ENCODE measurements at regions not wholly inside any gene's neighbourhood (a gene's known extent, or its start where the extent isn't known, plus 50 kb on each side); places are given as distances from the start of the nearest gene placed in this dataset.

DNA sequence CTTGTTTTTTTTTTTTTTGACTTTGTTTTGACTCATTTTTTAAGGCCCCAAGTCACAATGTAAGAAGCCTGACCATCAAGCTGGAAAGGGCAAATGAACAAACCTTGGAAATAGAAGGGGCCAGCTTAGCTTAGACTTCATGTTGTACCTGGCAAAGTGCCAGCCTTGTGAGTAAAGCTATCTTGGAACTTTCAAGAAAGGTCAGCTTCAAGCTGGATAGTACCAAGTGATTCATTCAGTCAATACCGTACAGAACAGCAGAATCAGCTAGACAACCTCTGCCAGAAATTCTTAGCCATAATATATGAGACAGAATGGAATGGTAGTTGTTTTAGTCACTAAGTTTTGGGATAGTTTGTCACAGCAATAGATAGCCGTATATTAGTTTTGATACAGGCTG is 1492.2 kb upstream of the TENM3 start:
- intact Hi-C loops (cut with micrococcal nuclease; ENCODE audit: unreplicated experiment): no loop called here
- ChIA-PET POLR2A (ENCODE audit: low non-redundant PET) (no interaction called here), CTCF (no interaction called here)
- no TSS peak for BruUV-seq (replicated peaks)
- DNase-seq (ENCODE audit: low spot score): no peak
- Histone ChIP-seq H3K27me3 (replicated peaks; ENCODE audit: insufficient read depth, low read depth, low read length, poor library complexity) (no peaks in the 10 kb centered on the region), H3K27ac (ENCODE audit: low read depth, low read length, poor library complexity, severe bottlenecking) (no peak overlapping the region), H3K4me1 (ENCODE audit: insufficient read depth, low read length, poor library complexity, severe bottlenecking) (no peaks in the 10 kb centered on the region), H3K9me3 (ENCODE audit: low read depth, low read length, poor library complexity, severe bottlenecking) (no peaks in the 10 kb centered on the region), H3K4me3 (ENCODE audit: low read depth, low read length, poor library complexity, severe bottlenecking) (no peak overlapping the region), H3K36me3 (ENCODE audit: insufficient read depth, low read length, poor library complexity, severe bottlenecking) (no peaks in the 10 kb centered on the region)
- TF ChIP-seq, protein P1, sequence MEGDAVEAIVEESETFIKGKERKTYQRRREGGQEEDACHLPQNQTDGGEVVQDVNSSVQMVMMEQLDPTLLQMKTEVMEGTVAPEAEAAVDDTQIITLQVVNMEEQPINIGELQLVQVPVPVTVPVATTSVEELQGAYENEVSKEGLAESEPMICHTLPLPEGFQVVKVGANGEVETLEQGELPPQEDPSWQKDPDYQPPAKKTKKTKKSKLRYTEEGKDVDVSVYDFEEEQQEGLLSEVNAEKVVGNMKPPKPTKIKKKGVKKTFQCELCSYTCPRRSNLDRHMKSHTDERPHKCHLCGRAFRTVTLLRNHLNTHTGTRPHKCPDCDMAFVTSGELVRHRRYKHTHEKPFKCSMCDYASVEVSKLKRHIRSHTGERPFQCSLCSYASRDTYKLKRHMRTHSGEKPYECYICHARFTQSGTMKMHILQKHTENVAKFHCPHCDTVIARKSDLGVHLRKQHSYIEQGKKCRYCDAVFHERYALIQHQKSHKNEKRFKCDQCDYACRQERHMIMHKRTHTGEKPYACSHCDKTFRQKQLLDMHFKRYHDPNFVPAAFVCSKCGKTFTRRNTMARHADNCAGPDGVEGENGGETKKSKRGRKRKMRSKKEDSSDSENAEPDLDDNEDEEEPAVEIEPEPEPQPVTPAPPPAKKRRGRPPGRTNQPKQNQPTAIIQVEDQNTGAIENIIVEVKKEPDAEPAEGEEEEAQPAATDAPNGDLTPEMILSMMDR (conservative IDR thresholded peaks at IDR 0.05; ENCODE audit: low read depth, low read length): no peak
- no peak for TF ChIP-seq EZH2 (IDR thresholded peaks at IDR 0.05; ENCODE audit: borderline replicate concordance, low read depth, low read length, poor library complexity, severe bottlenecking)

- no peaks in the 10 kb centered on the region for H3K27me3 ChIP-seq (replicated peaks; ENCODE audit: insufficient read depth, low read depth, low read length, poor library complexity)
- ChIA-PET POLR2A (ENCODE audit: low non-redundant PET) (no interaction called here), CTCF (no interaction called here)
- no peak for DNase-seq (ENCODE audit: low spot score)
- H3K4me1 ChIP-seq (ENCODE audit: insufficient read depth, low read length, poor library complexity, severe bottlenecking): no peaks in the 10 kb centered on the region
- no peak overlapping the region for H3K4me3 ChIP-seq (ENCODE audit: low read depth, low read length, poor library complexity, severe bottlenecking)
- no peaks in the 10 kb centered on the region for H3K36me3 ChIP-seq (ENCODE audit: insufficient read depth, low read length, poor library complexity, severe bottlenecking)
- TF ChIP-seq, protein P1 (conservative IDR thresholded peaks at IDR 0.05; ENCODE audit: low read depth, low read length): no peak
- H3K9me3 ChIP-seq (ENCODE audit: low read depth, low read length, poor library complexity, severe bottlenecking): no peaks in the 10 kb centered on the region
- intact Hi-C loops (cut with micrococcal nuclease; ENCODE audit: unreplicated experiment): no loop called here
- BruUV-seq (replicated peaks): no TSS peak
- no peak overlapping the region for H3K27ac ChIP-seq (ENCODE audit: low read depth, low read length, poor library complexity, severe bottlenecking)
Observed at GRCh38 chr4:180757927-180758326, 1485.3 kb upstream of the TENM3 start.

- Histone ChIP-seq H3K27ac (ENCODE audit: low read depth, low read length, poor library complexity, severe bottlenecking) (no peak overlapping the region), H3K4me1 (ENCODE audit: insufficient read depth, low read length, poor library complexity, severe bottlenecking) (no peaks in the 10 kb centered on the region), H3K36me3 (ENCODE audit: insufficient read depth, low read length, poor library complexity, severe bottlenecking) (no peaks in the 10 kb centered on the region), H3K27me3 (replicated peaks; ENCODE audit: insufficient read depth, low read depth, low read length, poor library complexity) (no peaks in the 10 kb centered on the region), H3K4me3 (ENCODE audit: low read depth, low read length, poor library complexity, severe bottlenecking) (no peak overlapping the region), H3K9me3 (ENCODE audit: low read depth, low read length, poor library complexity, severe bottlenecking) (no peaks in the 10 kb centered on the region)
- POLR2A ChIA-PET (ENCODE audit: low non-redundant PET): no interaction called here
- TF ChIP-seq, protein P1 (conservative IDR thresholded peaks at IDR 0.05; ENCODE audit: low read depth, low read length): no peak
- no peak for TF ChIP-seq EZH2 (IDR thresholded peaks at IDR 0.05; ENCODE audit: borderline replicate concordance, low read depth, low read length, poor library complexity, severe bottlenecking)
- no peak for DNase-seq (ENCODE audit: low spot score)
- no TSS peak for BruUV-seq (replicated peaks)
- intact Hi-C loops (cut with micrococcal nuclease; ENCODE audit: unreplicated experiment): no loop called here
- CTCF ChIA-PET: no interaction called here
Observed at GRCh38 chr4:180766045-180766444, 1477.2 kb upstream of the TENM3 start.
